Common myeloid progenitor, CD34-positive (primary cell): ENCODE measurements at regions not wholly inside any gene's neighbourhood (a gene's known extent, or its start where the extent isn't known, plus 50 kb on each side); places are given as distances from the start of the nearest gene placed in this dataset.

Source experiments
- CTCF ChIA-PET: fragments of 350-600 bp; sonication (Branson Sonifier 250); formaldehyde crosslinking; loops from one replicate; lab custom pipeline; 2021; ENCODE audit warnings: antibody characterized with exemption; lab: Charles Lee
- POLR2A ChIA-PET: fragments of 350-600 bp; sonication (Branson Sonifier 250); formaldehyde crosslinking; loops from one replicate; lab custom pipeline; 2021; ENCODE audit warnings: antibody characterized with exemption; lab: Charles Lee
- DNase-seq, 3 donors: peaks; one replicate each; pipeline versions ENCODE4 v3.0.0 to v3.0.0-alpha.2; 2013
- H3K27ac ChIP-seq, 2 experiments: 1 replicate in 1 of 2; 2 replicates in 1 of 2; pipeline ENCODE4 v1.7.0; 2013; ENCODE audit warnings: inconsistent platforms in 2 of 2, low read length in 2 of 2, mild to moderate bottlenecking in 2 of 2, low read depth in 1 of 2, moderate library complexity in 1 of 2; ENCODE audit not compliant: severe bottlenecking in 2 of 2, insufficient read depth in 1 of 2, poor library complexity in 1 of 2
- H3K27me3 ChIP-seq, 5 experiments: replicated peaks in 2 of 5; 1 replicate in 3 of 5; 2 replicates in 2 of 5; pipeline versions ENCODE4 v1.6.1 to v1.7.0; 2013; ENCODE audit warnings: low read length in 4 of 5, mild to moderate bottlenecking in 2 of 5, moderate library complexity in 2 of 5, inconsistent platforms in 1 of 5; ENCODE audit not compliant: insufficient read depth in 5 of 5, control insufficient read depth in 4 of 5
- H3K36me3 ChIP-seq, 4 experiments: 1 replicate in 2 of 4; 2 replicates in 2 of 4; pipeline versions ENCODE4 v1.6.1 to v1.7.0; 2013; ENCODE audit warnings: low read length in 3 of 4, control low read depth in 1 of 4, mild to moderate bottlenecking in 1 of 4; ENCODE audit not compliant: control insufficient read depth in 4 of 4, insufficient read depth in 4 of 4
- H3K4me1 ChIP-seq, 4 experiments: 1 replicate in 3 of 4; 2 replicates in 1 of 4; pipeline versions ENCODE4 v1.6.1 to v1.7.1; 2013; ENCODE audit warnings: low read length in 3 of 4, mild to moderate bottlenecking in 3 of 4, control low read depth in 1 of 4, inconsistent platforms in 1 of 4, moderate library complexity in 1 of 4; ENCODE audit not compliant: control insufficient read depth in 4 of 4, insufficient read depth in 4 of 4; ENCODE audit errors: control extremely low read depth in 1 of 4
- H3K4me3 ChIP-seq, 7 experiments: 1 replicate in 4 of 7; 2 replicates in 3 of 7; pipeline versions ENCODE4 v1.5.1 to v1.7.0; 2013; ENCODE audit warnings: mild to moderate bottlenecking in 7 of 7, low read length in 6 of 7, moderate library complexity in 6 of 7, inconsistent platforms in 2 of 7, low read depth in 2 of 7, control low read depth in 1 of 7; ENCODE audit not compliant: insufficient read depth in 4 of 7, control insufficient read depth in 1 of 7; ENCODE audit errors: extremely low read depth in 1 of 7
- H3K9me3 ChIP-seq, 5 experiments: 1 replicate in 4 of 5; 2 replicates in 1 of 5; pipeline versions ENCODE4 v1.6.1 to v1.7.1; 2013; ENCODE audit warnings: low read length in 4 of 5, mild to moderate bottlenecking in 2 of 5, inconsistent platforms in 1 of 5, low read depth in 1 of 5, moderate library complexity in 1 of 5; ENCODE audit not compliant: control insufficient read depth in 4 of 5, insufficient read depth in 2 of 5; ENCODE audit errors: control extremely low read depth in 1 of 5
- WGBS: methylation state at CpG from one replicate; pipeline ENCODE4 v1.1.5; 2013; ENCODE audit not compliant: insufficient coverage; 5-methylcytosine and 5-hydroxymethylcytosine counted together

GRCh38 chr12:73187765-73188164 lies 915.6 kb downstream of the TRHDE start:
- WGBS, result 86% methylated on average over 1 of the region's 1 CpG
- no peak overlapping the region for H3K4me3 ChIP-seq
- no peaks in the 10 kb centered on the region for H3K4me1 ChIP-seq
- POLR2A ChIA-PET, result no interaction called here
- H3K36me3 ChIP-seq, result no peaks in the 10 kb centered on the region
- H3K9me3 ChIP-seq, result peaks cover 0 to 19% (median 2%) of the 10 kb centered on the region in 5 experiments
- CTCF ChIA-PET, result no interaction called here
- DNase-seq, result no peak
- no peaks in the 10 kb centered on the region for H3K27me3 ChIP-seq
- H3K27ac ChIP-seq, result no peak overlapping the region

DNA sequence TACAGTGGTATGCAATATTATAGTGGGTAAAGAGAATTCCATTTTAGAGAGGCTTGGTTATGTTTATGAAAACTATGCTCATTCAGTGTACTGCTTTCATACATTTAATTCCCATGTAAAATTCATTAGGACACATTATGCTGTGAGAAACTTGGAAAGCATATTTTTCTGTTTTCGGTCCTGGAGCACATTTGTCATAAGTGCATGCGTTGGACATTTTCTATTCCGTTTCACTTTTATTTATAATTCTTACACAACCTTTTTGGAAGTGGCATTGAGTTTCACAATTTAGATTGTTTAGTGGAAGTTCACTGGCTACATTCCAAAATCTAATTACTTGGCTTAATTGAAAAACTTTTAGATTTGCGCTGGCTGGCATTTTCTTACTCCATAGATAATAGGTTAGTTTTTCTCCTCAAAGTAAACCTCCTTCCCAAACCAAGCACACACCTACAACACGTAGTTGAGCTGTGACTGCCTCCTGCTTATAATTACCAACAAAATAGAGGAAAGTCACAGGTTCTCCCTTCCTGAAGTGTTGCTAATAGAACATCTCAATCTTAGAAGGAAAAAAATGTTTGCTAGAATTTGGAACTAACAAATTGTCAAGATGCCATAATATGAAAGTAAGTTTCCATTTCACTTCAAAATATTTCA lies 938.5 kb downstream of the TRHDE start:
- Histone ChIP-seq H3K4me1 (no peaks in the 10 kb centered on the region), H3K4me3 (no peak overlapping the region), H3K27me3 (no peaks in the 10 kb centered on the region), H3K36me3 (no peaks in the 10 kb centered on the region), H3K9me3 (no peaks in the 10 kb centered on the region), H3K27ac (no peak overlapping the region)
- whole genome bisulfite sequencing, result 83% methylated on average over 1 of the region's 5 CpGs
- POLR2A ChIA-PET, result no interaction called here
- DNase-seq, result no peak
- CTCF ChIA-PET, result no interaction called here

GRCh38 chr12:73220951-73221350 lies 948.8 kb downstream of the TRHDE start:
- Histone ChIP-seq H3K4me3 (no peak overlapping the region), H3K27me3 (no peaks in the 10 kb centered on the region), H3K27ac (no peak overlapping the region), H3K9me3 (peaks cover 0 to 3% (median 0%) of the 10 kb centered on the region in 5 experiments), H3K36me3 (no peaks in the 10 kb centered on the region), H3K4me1 (no peaks in the 10 kb centered on the region)
- CTCF ChIA-PET, result no interaction called here
- no CpG with 5 or more reads among the region's 2 CpGs for WGBS
- no peak for DNase-seq
- POLR2A ChIA-PET, result no interaction called here

DNA sequence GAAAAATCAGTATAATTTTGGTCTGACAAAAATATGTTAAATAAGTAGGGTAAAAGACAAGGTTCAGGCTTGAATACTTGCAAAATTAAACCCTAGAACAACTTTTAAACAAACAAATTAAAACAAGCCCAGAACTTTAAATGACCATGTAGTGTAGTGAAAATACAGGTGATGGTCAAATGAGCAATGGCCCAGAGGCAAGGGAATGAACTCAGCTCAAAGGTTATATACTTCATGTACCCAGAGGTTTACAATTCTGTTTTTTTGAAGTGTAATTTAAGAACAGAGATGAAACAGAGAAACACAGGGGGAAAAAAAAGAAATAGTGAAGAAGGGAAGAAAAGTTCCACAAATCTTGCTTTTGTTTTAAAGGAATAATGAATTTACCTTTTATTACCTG lies 949.2 kb downstream of the TRHDE start:
- no peak overlapping the region for H3K4me3 ChIP-seq
- no peaks in the 10 kb centered on the region for H3K4me1 ChIP-seq
- H3K9me3 ChIP-seq, result peaks cover 0 to 3% (median 0%) of the 10 kb centered on the region in 5 experiments
- no peak overlapping the region for H3K27ac ChIP-seq
- ChIA-PET POLR2A (no interaction called here), CTCF (no interaction called here)
- no peaks in the 10 kb centered on the region for H3K36me3 ChIP-seq
- H3K27me3 ChIP-seq, result no peaks in the 10 kb centered on the region
- DNase-seq, result no peak

GRCh38 chr12:73221836-73222235 lies 949.7 kb downstream of the TRHDE start:
- no peaks in the 10 kb centered on the region for H3K36me3 ChIP-seq
- no peaks in the 10 kb centered on the region for H3K27me3 ChIP-seq
- peak in 2 of 3 donors; percentile 1 to 13 for DNase-seq
- no peaks in the 10 kb centered on the region for H3K4me1 ChIP-seq
- H3K27ac ChIP-seq, result no peak overlapping the region
- POLR2A ChIA-PET, result no interaction called here
- peaks cover 0 to 3% (median 0%) of the 10 kb centered on the region in 5 experiments for H3K9me3 ChIP-seq
- no peak overlapping the region for H3K4me3 ChIP-seq
- CTCF ChIA-PET, result no interaction called here

DNA sequence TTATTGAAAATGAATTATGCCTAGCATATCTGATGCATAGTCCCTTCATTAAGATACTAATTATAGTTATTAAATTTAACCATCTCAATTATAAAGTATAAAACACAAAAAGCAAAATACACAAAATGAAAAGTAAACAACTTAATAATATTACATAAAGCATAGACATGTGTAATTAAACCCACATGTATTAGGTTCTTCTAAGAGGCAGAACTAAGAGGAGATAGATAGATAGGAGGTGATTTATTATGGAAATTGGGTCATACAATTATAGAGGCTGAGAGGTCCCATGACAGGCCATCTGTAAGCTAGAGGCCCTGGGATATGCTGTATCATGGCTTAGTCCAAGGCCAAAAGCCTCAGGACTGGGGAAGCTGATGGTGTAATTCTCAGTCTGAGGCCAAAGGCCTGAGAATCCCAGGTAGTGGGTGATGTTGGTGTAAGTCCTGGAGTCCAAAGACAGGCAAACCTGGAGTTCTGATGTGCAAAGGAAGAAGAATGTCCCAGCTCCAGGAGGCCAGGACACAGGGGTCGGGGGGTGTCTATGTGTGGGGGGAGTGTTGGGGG lies 953.3 kb downstream of the TRHDE start:
- no peak for DNase-seq
- no CpG with 5 or more reads among the region's 1 CpG for WGBS
- POLR2A ChIA-PET, result no interaction called here
- Histone ChIP-seq H3K27ac (no peak overlapping the region), H3K27me3 (no peaks in the 10 kb centered on the region), H3K9me3 (no peaks in the 10 kb centered on the region), H3K4me3 (no peak overlapping the region), H3K4me1 (no peaks in the 10 kb centered on the region), H3K36me3 (no peaks in the 10 kb centered on the region)
- CTCF ChIA-PET, result no interaction called here

- Histone ChIP-seq H3K36me3 (no peaks in the 10 kb centered on the region), H3K9me3 (no peaks in the 10 kb centered on the region), H3K4me1 (no peaks in the 10 kb centered on the region), H3K27me3 (no peaks in the 10 kb centered on the region), H3K27ac (no peak overlapping the region), H3K4me3 (no peak overlapping the region)
- WGBS, result no CpG with 5 or more reads among the region's 2 CpGs
- ChIA-PET POLR2A (no interaction called here), CTCF (no interaction called here)
- no peak for DNase-seq
These were observed 953.8 kb downstream of the TRHDE start for GRCh38 chr12:73225941-73226340.
